Neuronal stem cell (in vitro differentiated cells): ENCODE measurements at regions not wholly inside any gene's neighbourhood (a gene's known extent, or its start where the extent isn't known, plus 50 kb on each side); places are given as distances from the start of the nearest gene placed in this dataset.

Source experiments
- DNase-seq: peaks from one replicate; pipeline ENCODE4 v3.0.0-alpha.2; 2013; ENCODE audit warnings: low spot score
- H2AFZ ChIP-seq: one replicate; pipeline ENCODE4 v1.6.1; 2013; ENCODE audit warnings: mild to moderate bottlenecking, low read length, inconsistent platforms
- H2AK5ac ChIP-seq: 2 replicates; pipeline ENCODE4 v1.6.1; 2013; ENCODE audit warnings: low read depth, mild to moderate bottlenecking, inconsistent platforms, low read length, moderate library complexity, mixed read lengths
- H2BK120ac ChIP-seq: 2 replicates; pipeline ENCODE4 v1.6.1; 2013; ENCODE audit warnings: low read depth, mild to moderate bottlenecking, inconsistent platforms, low read length, moderate library complexity, mixed read lengths
- H2BK12ac ChIP-seq: one replicate; pipeline ENCODE4 v1.6.1; 2013; ENCODE audit warnings: low read length, inconsistent platforms
- H2BK15ac ChIP-seq: 2 replicates; pipeline ENCODE4 v1.6.1; 2013; ENCODE audit warnings: mild to moderate bottlenecking, low read length, inconsistent platforms, mixed read lengths
- H2BK5ac ChIP-seq: one replicate; pipeline ENCODE4 v1.6.1; 2013; ENCODE audit warnings: inconsistent platforms, mild to moderate bottlenecking, low read length, moderate library complexity
- H3K14ac ChIP-seq: one replicate; pipeline ENCODE4 v1.6.1; 2013; ENCODE audit warnings: low read length, inconsistent platforms
- H3K18ac ChIP-seq: 2 replicates; pipeline ENCODE4 v1.6.1; 2013; ENCODE audit warnings: low read length, inconsistent platforms
- H3K23ac ChIP-seq: 2 replicates; pipeline ENCODE4 v1.6.1; 2013; ENCODE audit warnings: low read depth, mild to moderate bottlenecking, mixed read lengths, low read length, inconsistent platforms; ENCODE audit not compliant: poor library complexity
- H3K27ac ChIP-seq: replicated peaks from 3 replicates; pipeline ENCODE4 v1.5.1; 2013; ENCODE audit warnings: low read length, inconsistent platforms
- H3K27me3 ChIP-seq, 3 experiments: 2 replicates each; pipeline ENCODE4 v1.6.1; 2013; ENCODE audit warnings: low read length in 3 of 3, mild to moderate bottlenecking in 2 of 3, inconsistent platforms in 1 of 3, low read depth in 1 of 3, mixed read lengths in 1 of 3, moderate library complexity in 1 of 3; ENCODE audit not compliant: control insufficient read depth in 3 of 3, insufficient read depth in 3 of 3
- H3K36me3 ChIP-seq, 2 donors: replicated peaks in 1 of 2; 2 replicates each; pipeline ENCODE4 v1.6.1; 2013; ENCODE audit warnings: low read length in 2 of 2; ENCODE audit not compliant: control insufficient read depth in 2 of 2, insufficient read depth in 2 of 2
- H3K4ac ChIP-seq: 2 replicates; pipeline ENCODE4 v1.6.1; 2013; ENCODE audit warnings: inconsistent platforms, mild to moderate bottlenecking, low read length, moderate library complexity
- H3K4me1 ChIP-seq, 2 donors: 1 replicate in 1 of 2; 2 replicates in 1 of 2; pipeline ENCODE4 v1.6.1; 2013; ENCODE audit warnings: low read length in 2 of 2, low read depth in 1 of 2; ENCODE audit not compliant: control insufficient read depth in 2 of 2, insufficient read depth in 1 of 2
- H3K4me2 ChIP-seq: one replicate; pipeline ENCODE4 v1.6.1; 2013; ENCODE audit warnings: mild to moderate bottlenecking, low read length, inconsistent platforms; ENCODE audit not compliant: insufficient read depth, poor library complexity, severe bottlenecking
- H3K4me3 ChIP-seq, 2 donors: 2 replicates each; pipeline ENCODE4 v1.5.1; 2013; ENCODE audit warnings: low read length in 2 of 2, mild to moderate bottlenecking in 2 of 2, inconsistent platforms in 1 of 2, moderate library complexity in 1 of 2
- H3K79me1 ChIP-seq: one replicate; pipeline ENCODE4 v1.6.1; 2013; ENCODE audit warnings: low read depth, mild to moderate bottlenecking, inconsistent platforms, low read length, moderate library complexity
- H3K9ac ChIP-seq: one replicate; pipeline ENCODE4 v1.6.1; 2013; ENCODE audit warnings: mild to moderate bottlenecking, low read depth, low read length, inconsistent platforms; ENCODE audit not compliant: poor library complexity
- H3K9me3 ChIP-seq, 2 donors: replicated peaks in 1 of 2; 2 replicates each; pipeline versions ENCODE3 to v1.6.1; 2013; ENCODE audit warnings: low read length in 2 of 2, mild to moderate bottlenecking in 2 of 2, inconsistent platforms in 1 of 2, low read depth in 1 of 2, mixed read lengths in 1 of 2, moderate library complexity in 1 of 2; ENCODE audit not compliant: control insufficient read depth in 2 of 2, insufficient read depth in 1 of 2
- H4K8ac ChIP-seq: one replicate; pipeline ENCODE4 v1.6.1; 2013; ENCODE audit warnings: low read depth, mild to moderate bottlenecking, inconsistent platforms, low read length, moderate library complexity
- H4K91ac ChIP-seq: one replicate; pipeline ENCODE4 v1.6.1; 2013; ENCODE audit warnings: low read length, low read depth, mild to moderate bottlenecking, inconsistent platforms; ENCODE audit not compliant: poor library complexity
- WGBS, 2 donors: extraction: QIAGEN DNeasy Blood & Tissue Kit; methylation state at CpG; one replicate each; pipeline ENCODE4 v1.1.7; 2013; ENCODE audit warnings: missing lambda C conversion rate in 2 of 2, mixed read lengths in 1 of 2; ENCODE audit not compliant: insufficient read length in 2 of 2, insufficient replicate concordance in 1 of 2; ENCODE audit errors: extremely low coverage in 2 of 2; 5-methylcytosine and 5-hydroxymethylcytosine counted together

DNA sequence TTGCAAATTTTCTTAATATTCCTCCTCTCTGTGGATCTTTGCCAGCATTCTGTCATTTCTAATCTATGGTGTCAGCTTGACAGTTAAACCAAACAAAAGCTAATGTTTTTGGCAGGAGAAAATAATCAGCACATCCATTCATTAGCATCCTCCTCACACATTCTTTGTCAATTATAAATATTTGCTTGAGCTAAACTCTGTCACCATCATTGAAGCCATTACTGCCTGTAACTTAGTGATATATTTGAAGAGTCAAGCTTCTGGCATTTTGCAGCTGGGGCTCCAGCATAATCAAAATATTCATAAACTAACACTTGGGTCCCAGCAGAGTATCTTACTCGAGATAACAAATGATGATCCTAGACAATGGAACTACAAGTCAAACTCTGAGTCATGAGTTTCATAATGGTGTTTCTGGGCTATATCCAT, 126.1 kb downstream of the EIF4E start:
- H2BK5ac ChIP-seq = no peak overlapping the region
- H2AFZ ChIP-seq = no peak overlapping the region
- H4K8ac ChIP-seq = no peak overlapping the region
- no peak overlapping the region for H3K4me2 ChIP-seq
- H3K4me3 ChIP-seq = no peak overlapping the region
- H2AK5ac ChIP-seq = no peak overlapping the region
- no peak overlapping the region for H3K18ac ChIP-seq
- H3K27ac ChIP-seq = no peak overlapping the region
- no peak for DNase-seq
- no peak overlapping the region for H3K4ac ChIP-seq
- no peak overlapping the region for H3K23ac ChIP-seq
- H3K14ac ChIP-seq = no peak overlapping the region
- no peak overlapping the region for H2BK15ac ChIP-seq
- WGBS, 2 donors = no CpG with 5 or more reads among the region's 1 CpG
- H3K27me3 ChIP-seq = no peaks in the 10 kb centered on the region
- no peak overlapping the region for H2BK12ac ChIP-seq
- H2BK120ac ChIP-seq = no peak overlapping the region
- no peaks in the 10 kb centered on the region for H3K79me1 ChIP-seq
- H3K4me1 ChIP-seq = peaks cover 0 to 6% of the 10 kb centered on the region in 2 donors
- no peaks in the 10 kb centered on the region for H3K36me3 ChIP-seq
- no peak overlapping the region for H4K91ac ChIP-seq
- H3K9ac ChIP-seq = no peak overlapping the region
- H3K9me3 ChIP-seq = no peaks in the 10 kb centered on the region

GRCh38 chr4:98801259-98801725, 127.6 kb downstream of the EIF4E start:
- H2AK5ac ChIP-seq = no peak overlapping the region
- H2BK12ac ChIP-seq = no peak overlapping the region
- H3K14ac ChIP-seq = no peak overlapping the region
- peak; percentile 23 for DNase-seq
- H3K36me3 ChIP-seq = no peaks in the 10 kb centered on the region
- H3K27me3 ChIP-seq = no peaks in the 10 kb centered on the region
- H2BK15ac ChIP-seq = no peak overlapping the region
- H2BK120ac ChIP-seq = no peak overlapping the region
- H4K91ac ChIP-seq = no peak overlapping the region
- no peaks in the 10 kb centered on the region for H3K9me3 ChIP-seq
- no peak overlapping the region for H3K9ac ChIP-seq
- no peak overlapping the region for H2BK5ac ChIP-seq
- H4K8ac ChIP-seq = no peak overlapping the region
- H3K79me1 ChIP-seq = no peaks in the 10 kb centered on the region
- WGBS, 2 donors = no CpG with 5 or more reads among the region's 6 CpGs
- H2AFZ ChIP-seq = no peak overlapping the region
- H3K4me1 ChIP-seq = peaks cover 0 to 6% of the 10 kb centered on the region in 2 donors
- H3K23ac ChIP-seq = no peak overlapping the region
- H3K4me2 ChIP-seq = no peak overlapping the region
- no peak overlapping the region for H3K18ac ChIP-seq
- no peak overlapping the region for H3K4ac ChIP-seq
- no peak overlapping the region for H3K27ac ChIP-seq
- H3K4me3 ChIP-seq = no peak overlapping the region

DNA sequence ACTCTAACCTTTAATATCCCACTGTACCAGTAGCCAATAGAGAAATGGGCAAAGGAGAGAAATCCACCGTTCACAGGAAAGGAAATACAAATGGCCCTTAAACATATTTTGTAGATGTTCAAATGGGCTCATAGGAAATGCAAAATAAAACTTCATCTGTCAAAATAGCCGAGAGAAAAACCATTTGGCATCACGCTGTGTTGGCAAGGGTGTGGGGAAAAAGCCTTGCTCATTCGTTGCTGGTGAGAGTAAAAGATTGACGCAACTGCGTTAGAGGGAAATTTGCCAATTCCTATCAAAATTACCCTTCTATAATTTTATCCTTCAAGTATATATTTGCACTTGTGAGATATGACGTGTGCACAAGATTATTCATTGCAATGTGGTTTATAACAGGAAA, 131.9 kb downstream of the EIF4E start:
- H3K9ac ChIP-seq = no peak overlapping the region
- no peak overlapping the region for H3K14ac ChIP-seq
- no peak overlapping the region for H2BK120ac ChIP-seq
- no peak overlapping the region for H2AFZ ChIP-seq
- no peak overlapping the region for H4K8ac ChIP-seq
- H3K27ac ChIP-seq = no peak overlapping the region
- no peak overlapping the region for H3K4me3 ChIP-seq
- H3K9me3 ChIP-seq = no peaks in the 10 kb centered on the region
- H3K23ac ChIP-seq = no peak overlapping the region
- no peak overlapping the region for H3K4ac ChIP-seq
- WGBS, 2 donors = no CpG with 5 or more reads among the region's 7 CpGs
- DNase-seq = no peak
- H3K18ac ChIP-seq = no peak overlapping the region
- H4K91ac ChIP-seq = no peak overlapping the region
- no peaks in the 10 kb centered on the region for H3K79me1 ChIP-seq
- no peak overlapping the region for H2BK5ac ChIP-seq
- H3K36me3 ChIP-seq = no peaks in the 10 kb centered on the region
- no peak overlapping the region for H2AK5ac ChIP-seq
- H2BK12ac ChIP-seq = no peak overlapping the region
- H3K4me2 ChIP-seq = no peak overlapping the region
- no peak overlapping the region for H2BK15ac ChIP-seq
- H3K4me1 ChIP-seq = peaks cover 0 to 10% of the 10 kb centered on the region in 2 donors
- no peaks in the 10 kb centered on the region for H3K27me3 ChIP-seq

DNA sequence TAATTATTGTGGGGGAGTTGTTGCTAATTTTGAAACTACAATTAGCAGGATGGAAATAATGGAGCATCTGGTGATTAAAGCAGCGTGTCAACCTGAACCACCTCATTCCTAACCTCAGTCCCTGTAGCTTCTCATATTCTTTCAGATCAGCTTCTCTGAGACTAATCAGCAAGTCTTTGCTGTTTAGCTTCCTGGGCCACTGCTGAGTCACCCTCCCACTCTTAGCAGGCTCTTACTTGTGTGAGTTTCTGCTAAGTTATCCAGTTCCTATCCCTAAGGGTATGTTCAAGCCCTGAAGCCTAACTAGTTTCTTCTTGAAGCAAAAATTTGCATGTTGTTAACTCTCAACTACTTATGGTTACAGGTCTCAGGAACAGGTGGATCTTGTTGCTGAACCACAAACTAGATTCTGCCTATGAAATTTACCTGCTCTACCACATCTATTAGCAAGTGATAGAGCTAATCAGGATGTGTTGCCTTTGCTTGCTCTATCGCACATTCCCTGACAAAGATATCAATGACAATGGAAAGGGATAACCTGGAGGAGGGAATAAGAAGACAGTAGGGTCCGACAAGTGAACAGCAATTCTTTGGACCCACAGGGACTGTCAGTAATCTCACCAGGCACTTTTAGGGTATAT, 134.2 kb downstream of the EIF4E start:
- H3K27me3 ChIP-seq = no peaks in the 10 kb centered on the region
- no CpG with 5 or more reads among the region's 3 CpGs for WGBS, 2 donors
- no peak overlapping the region for H3K9ac ChIP-seq
- no peak overlapping the region for H4K8ac ChIP-seq
- H3K4me1 ChIP-seq = peaks cover 0 to 3% of the 10 kb centered on the region in 2 donors
- no peak for DNase-seq
- no peaks in the 10 kb centered on the region for H3K9me3 ChIP-seq
- no peak overlapping the region for H3K18ac ChIP-seq
- H3K36me3 ChIP-seq = no peaks in the 10 kb centered on the region
- no peak overlapping the region for H3K27ac ChIP-seq
- H3K23ac ChIP-seq = no peak overlapping the region
- no peak overlapping the region for H3K4ac ChIP-seq
- no peak overlapping the region for H3K4me2 ChIP-seq
- no peaks in the 10 kb centered on the region for H3K79me1 ChIP-seq
- H2AFZ ChIP-seq = no peak overlapping the region
- H3K4me3 ChIP-seq = no peak overlapping the region
- H2BK120ac ChIP-seq = no peak overlapping the region
- H2BK12ac ChIP-seq = no peak overlapping the region
- H2AK5ac ChIP-seq = no peak overlapping the region
- no peak overlapping the region for H2BK5ac ChIP-seq
- no peak overlapping the region for H3K14ac ChIP-seq
- no peak overlapping the region for H2BK15ac ChIP-seq
- H4K91ac ChIP-seq = no peak overlapping the region
